ENCODE measurements at regions not wholly inside any gene's neighbourhood (a gene's known extent, or its start where the extent isn't known, plus 50 kb on each side); places are given as distances from the start of the nearest gene placed in this dataset.

- no peak overlapping the region for H3K9ac ChIP-seq (ENCODE audit: low read depth, low read length, poor library complexity, severe bottlenecking)
- no peaks in the 10 kb centered on the region for H3K9me3 ChIP-seq (ENCODE audit: insufficient read depth, low read depth, low read length)
- H3K4me2 ChIP-seq (ENCODE audit: low read depth, low read length, poor library complexity, severe bottlenecking) = no peak overlapping the region
- H4K20me1 ChIP-seq (ENCODE audit: insufficient read depth, low read length, poor library complexity, severe bottlenecking) = no peaks in the 10 kb centered on the region
- no peaks in the 10 kb centered on the region for H3K27me3 ChIP-seq (ENCODE audit: insufficient read depth, low read length, poor library complexity, severe bottlenecking)
- no peaks in the 10 kb centered on the region for H3K79me2 ChIP-seq (ENCODE audit: insufficient read depth, low read length)
- TF ChIP-seq EZH2phosphoT487 (IDR thresholded peaks at IDR 0.05; ENCODE audit: borderline replicate concordance) (no peak), CTCF (conservative IDR thresholded peaks at IDR 0.05; ENCODE audit: low read length) (no peak)
- H2AFZ ChIP-seq (ENCODE audit: low read length) = peak overlapping the region; percentile 71
- H3K36me3 ChIP-seq (ENCODE audit: insufficient read depth, low read length) = no peaks in the 10 kb centered on the region
- H3K4me1 ChIP-seq (ENCODE audit: insufficient read depth, low read length, poor library complexity, severe bottlenecking) = no peaks in the 10 kb centered on the region
- H3K4me3 ChIP-seq (ENCODE audit: low read length, poor library complexity, severe bottlenecking) = no peak overlapping the region
- H3F3A ChIP-seq (ENCODE audit: low read depth) = no peaks in the 10 kb centered on the region
- H3K9me2 ChIP-seq (replicated peaks; ENCODE audit: low read depth, low read length) = no peaks in the 10 kb centered on the region
Measured at GRCh38 chr2:8159966-8160603, 521.8 kb upstream of the ID2 start.

GRCh38 chr2:8160959-8161358 is 520.9 kb upstream of the ID2 start:
- Histone ChIP-seq H3K4me1 (ENCODE audit: insufficient read depth, low read length, poor library complexity, severe bottlenecking) (no peaks in the 10 kb centered on the region), H3K9me2 (replicated peaks; ENCODE audit: low read depth, low read length) (no peaks in the 10 kb centered on the region), H3K4me2 (ENCODE audit: low read depth, low read length, poor library complexity, severe bottlenecking) (no peak overlapping the region), H4K20me1 (ENCODE audit: insufficient read depth, low read length, poor library complexity, severe bottlenecking) (no peaks in the 10 kb centered on the region), H3K27me3 (ENCODE audit: insufficient read depth, low read length, poor library complexity, severe bottlenecking) (no peaks in the 10 kb centered on the region), H3K4me3 (ENCODE audit: low read length, poor library complexity, severe bottlenecking) (no peak overlapping the region), H3K36me3 (ENCODE audit: insufficient read depth, low read length) (no peaks in the 10 kb centered on the region), H2AFZ (ENCODE audit: low read length) (no peak overlapping the region), H3K79me2 (ENCODE audit: insufficient read depth, low read length) (no peaks in the 10 kb centered on the region), H3K9me3 (ENCODE audit: insufficient read depth, low read depth, low read length) (no peaks in the 10 kb centered on the region), H3K9ac (ENCODE audit: low read depth, low read length, poor library complexity, severe bottlenecking) (no peak overlapping the region), H3F3A (ENCODE audit: low read depth) (no peaks in the 10 kb centered on the region)
- no peak for TF ChIP-seq EZH2phosphoT487 (IDR thresholded peaks at IDR 0.05; ENCODE audit: borderline replicate concordance)
- no peak for TF ChIP-seq CTCF (conservative IDR thresholded peaks at IDR 0.05; ENCODE audit: low read length)

- no peak overlapping the region for H3K9ac ChIP-seq (ENCODE audit: low read depth, low read length, poor library complexity, severe bottlenecking)
- no peak overlapping the region for H2AFZ ChIP-seq (ENCODE audit: low read length)
- no peak overlapping the region for H3K4me3 ChIP-seq (ENCODE audit: low read length, poor library complexity, severe bottlenecking)
- no peak overlapping the region for H3K4me2 ChIP-seq (ENCODE audit: low read depth, low read length, poor library complexity, severe bottlenecking)
- no peaks in the 10 kb centered on the region for H3K36me3 ChIP-seq (ENCODE audit: insufficient read depth, low read length)
- no peaks in the 10 kb centered on the region for H3K27me3 ChIP-seq (ENCODE audit: insufficient read depth, low read length, poor library complexity, severe bottlenecking)
- no peak for TF ChIP-seq EZH2phosphoT487 (IDR thresholded peaks at IDR 0.05; ENCODE audit: borderline replicate concordance)
- TF ChIP-seq CTCF (conservative IDR thresholded peaks at IDR 0.05; ENCODE audit: low read length) = no peak
- no peaks in the 10 kb centered on the region for H3K4me1 ChIP-seq (ENCODE audit: insufficient read depth, low read length, poor library complexity, severe bottlenecking)
- no peaks in the 10 kb centered on the region for H3F3A ChIP-seq (ENCODE audit: low read depth)
- no peaks in the 10 kb centered on the region for H4K20me1 ChIP-seq (ENCODE audit: insufficient read depth, low read length, poor library complexity, severe bottlenecking)
- no peaks in the 10 kb centered on the region for H3K9me2 ChIP-seq (replicated peaks; ENCODE audit: low read depth, low read length)
- no peaks in the 10 kb centered on the region for H3K9me3 ChIP-seq (ENCODE audit: insufficient read depth, low read depth, low read length)
- H3K79me2 ChIP-seq (ENCODE audit: insufficient read depth, low read length) = no peaks in the 10 kb centered on the region
Measured at GRCh38 chr2:8162552-8162951, 519.3 kb upstream of the ID2 start.

All from Loucy (cell line).